ENCODE measurements at regions not wholly inside any gene's neighbourhood (a gene's known extent, or its start where the extent isn't known, plus 50 kb on each side); places are given as distances from the start of the nearest gene placed in this dataset.
A peak's percentile ranks its signal among the peaks of the same experiment; 100 is the strongest.

GRCh38 chr1:58155418-58156123 is 391.0 kb downstream of the OMA1 start:
- 63 to 65% methylated on average over 7 of the region's 7 CpGs for WGBS, 2 donors (ENCODE audit: low coverage in 1 of 2)
- no peak for ATAC-seq
- no peaks in the 10 kb centered on the region for H3K4me1 ChIP-seq

GRCh38 chr1:58154256-58154655 is 392.3 kb downstream of the OMA1 start:
- H3K9me3 ChIP-seq, result no peaks in the 10 kb centered on the region
- no peak for ATAC-seq
- TF ChIP-seq EP300 (IDR thresholded peaks at IDR 0.05), result no peak
- TF ChIP-seq CTCF (IDR thresholded peaks at IDR 0.05), result no peak
- TF ChIP-seq POLR2A (IDR thresholded peaks at IDR 0.05), result no peak
- TF ChIP-seq POLR2AphosphoS5 (IDR thresholded peaks at IDR 0.05), result no peak
- H3K27ac ChIP-seq, result no peak overlapping the region
- 43 to 80% methylated on average over 1 to 2 of the region's 2 CpGs for WGBS, 2 donors (ENCODE audit: low coverage in 1 of 2)
- no peaks in the 10 kb centered on the region for H3K36me3 ChIP-seq
- H3K4me3 ChIP-seq, result no peak overlapping the region
- H3K4me1 ChIP-seq, result no peaks in the 10 kb centered on the region
- no peaks in the 10 kb centered on the region for H3K27me3 ChIP-seq

More at GRCh38 chr1:58155418-58156123, 391.0 kb downstream of the OMA1 start:
- no peak for TF ChIP-seq EP300 (IDR thresholded peaks at IDR 0.05)
- peak in 1 of 4 experiments; percentile 34 for TF ChIP-seq CTCF (IDR thresholded peaks at IDR 0.05)
- TF ChIP-seq POLR2AphosphoS5 (IDR thresholded peaks at IDR 0.05), result no peak
- no peak for TF ChIP-seq POLR2A (IDR thresholded peaks at IDR 0.05)
- Histone ChIP-seq H3K27me3 (no peaks in the 10 kb centered on the region), H3K9me3 (no peaks in the 10 kb centered on the region), H3K27ac (no peak overlapping the region), H3K4me3 (no peak overlapping the region), H3K36me3 (no peaks in the 10 kb centered on the region)

DNA sequence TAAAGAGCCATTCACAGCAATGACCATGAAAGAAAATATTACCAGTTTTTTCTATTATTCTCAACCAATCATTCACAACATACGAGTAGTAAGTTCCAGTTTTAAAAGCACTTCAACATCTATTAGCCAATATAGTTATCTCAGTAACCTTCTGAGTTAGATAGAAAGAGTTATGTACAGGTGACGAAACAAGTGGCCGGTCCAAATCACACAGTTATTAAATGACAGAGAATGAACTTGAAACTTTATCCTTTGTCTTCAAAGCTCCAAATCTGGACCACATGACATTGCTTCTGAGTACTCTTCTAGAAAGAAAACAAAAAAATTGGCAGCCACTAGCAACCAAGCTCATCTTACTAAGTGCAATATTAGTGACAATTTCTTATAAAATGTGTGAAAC is 393.8 kb downstream of the OMA1 start:
- no peak for ATAC-seq
- Histone ChIP-seq H3K27ac (no peak overlapping the region), H3K27me3 (no peaks in the 10 kb centered on the region), H3K4me3 (no peak overlapping the region), H3K36me3 (no peaks in the 10 kb centered on the region), H3K9me3 (no peaks in the 10 kb centered on the region), H3K4me1 (no peaks in the 10 kb centered on the region)
- no peak for TF ChIP-seq EP300 (IDR thresholded peaks at IDR 0.05)
- no peak for TF ChIP-seq CTCF (IDR thresholded peaks at IDR 0.05)
- no peak for TF ChIP-seq POLR2AphosphoS5 (IDR thresholded peaks at IDR 0.05)
- TF ChIP-seq POLR2A (IDR thresholded peaks at IDR 0.05), result no peak
- 88 to 93% methylated on average over 3 of the region's 3 CpGs for WGBS, 2 donors (ENCODE audit: low coverage in 1 of 2)

DNA sequence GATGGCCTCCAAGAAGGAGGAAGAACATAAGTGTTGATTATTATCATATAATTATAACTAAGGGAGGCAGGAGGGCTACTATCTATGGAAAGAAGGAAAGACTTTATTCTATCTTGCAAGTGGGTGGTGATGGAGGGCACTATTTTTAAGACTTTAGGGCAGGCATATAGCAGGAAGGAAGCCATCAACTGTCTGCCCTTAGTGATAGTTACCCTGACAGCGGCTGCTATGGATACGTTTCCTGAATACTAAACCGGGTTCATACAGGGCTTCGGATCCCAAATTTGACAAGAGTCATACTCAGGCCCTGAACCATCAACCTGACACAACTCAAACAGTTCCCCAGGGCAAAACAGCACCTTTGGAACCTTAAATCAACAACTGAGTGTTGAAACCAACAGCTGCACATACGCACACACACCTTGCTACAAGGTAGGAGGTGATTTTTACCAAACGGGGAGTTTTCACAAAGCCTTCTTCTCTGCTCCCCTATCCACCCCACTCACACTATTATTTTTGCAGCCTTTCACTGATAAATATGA is 397.2 kb downstream of the OMA1 start:
- Histone ChIP-seq H3K36me3 (no peaks in the 10 kb centered on the region), H3K27me3 (no peaks in the 10 kb centered on the region), H3K27ac (no peak overlapping the region), H3K9me3 (no peaks in the 10 kb centered on the region), H3K4me3 (no peak overlapping the region), H3K4me1 (peaks cover 0 to 4% (median 0%) of the 10 kb centered on the region in 3 donors)
- no peak for TF ChIP-seq EP300 (IDR thresholded peaks at IDR 0.05)
- no peak for TF ChIP-seq POLR2AphosphoS5 (IDR thresholded peaks at IDR 0.05)
- TF ChIP-seq CTCF (IDR thresholded peaks at IDR 0.05), result no peak
- no peak for TF ChIP-seq POLR2A (IDR thresholded peaks at IDR 0.05)
- 64 to 69% methylated on average over 5 of the region's 6 CpGs for WGBS, 2 donors (ENCODE audit: low coverage in 1 of 2)
- no peak for ATAC-seq

- ATAC-seq, result no peak
- peaks cover 0 to 11% (median 0%) of the 10 kb centered on the region in 3 donors for H3K4me1 ChIP-seq
- H3K4me3 ChIP-seq, result no peak overlapping the region
- TF ChIP-seq POLR2A (IDR thresholded peaks at IDR 0.05), result no peak
- TF ChIP-seq EP300 (IDR thresholded peaks at IDR 0.05), result no peak
- no peak for TF ChIP-seq CTCF (IDR thresholded peaks at IDR 0.05)
- TF ChIP-seq POLR2AphosphoS5 (IDR thresholded peaks at IDR 0.05), result no peak
- H3K27me3 ChIP-seq, result no peaks in the 10 kb centered on the region
- no peak overlapping the region for H3K27ac ChIP-seq
- H3K9me3 ChIP-seq, result no peaks in the 10 kb centered on the region
- H3K36me3 ChIP-seq, result no peaks in the 10 kb centered on the region
- 92 to 100% methylated on average over 4 of the region's 5 CpGs for WGBS, 2 donors (ENCODE audit: low coverage in 1 of 2)
These were observed 401.7 kb downstream of the OMA1 start for GRCh38 chr1:58144698-58145270.
